ENCODE measurements at regions not wholly inside any gene's neighbourhood (a gene's known extent, or its start where the extent isn't known, plus 50 kb on each side); places are given as distances from the start of the nearest gene placed in this dataset.

DNA sequence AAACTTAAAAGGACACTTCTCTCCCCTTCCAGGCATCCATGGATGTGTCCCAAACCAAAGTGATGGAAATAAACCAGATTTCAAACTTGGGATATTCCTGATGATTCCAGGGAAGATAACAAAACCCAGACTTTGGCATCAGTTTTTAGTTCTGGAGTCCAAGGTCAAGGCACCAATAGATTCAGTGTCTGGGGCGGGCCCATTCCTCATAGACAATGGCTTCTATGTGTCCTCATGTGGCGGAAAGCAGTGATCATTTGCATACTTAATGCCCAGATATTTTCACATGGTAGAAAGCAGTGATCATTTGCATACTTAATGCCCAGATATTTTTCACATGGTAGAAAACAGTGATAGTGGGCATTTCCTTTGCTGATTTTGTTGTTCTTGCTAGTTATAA lies 151.4 kb upstream of the DAP start:
- TF ChIP-seq, protein P1, sequence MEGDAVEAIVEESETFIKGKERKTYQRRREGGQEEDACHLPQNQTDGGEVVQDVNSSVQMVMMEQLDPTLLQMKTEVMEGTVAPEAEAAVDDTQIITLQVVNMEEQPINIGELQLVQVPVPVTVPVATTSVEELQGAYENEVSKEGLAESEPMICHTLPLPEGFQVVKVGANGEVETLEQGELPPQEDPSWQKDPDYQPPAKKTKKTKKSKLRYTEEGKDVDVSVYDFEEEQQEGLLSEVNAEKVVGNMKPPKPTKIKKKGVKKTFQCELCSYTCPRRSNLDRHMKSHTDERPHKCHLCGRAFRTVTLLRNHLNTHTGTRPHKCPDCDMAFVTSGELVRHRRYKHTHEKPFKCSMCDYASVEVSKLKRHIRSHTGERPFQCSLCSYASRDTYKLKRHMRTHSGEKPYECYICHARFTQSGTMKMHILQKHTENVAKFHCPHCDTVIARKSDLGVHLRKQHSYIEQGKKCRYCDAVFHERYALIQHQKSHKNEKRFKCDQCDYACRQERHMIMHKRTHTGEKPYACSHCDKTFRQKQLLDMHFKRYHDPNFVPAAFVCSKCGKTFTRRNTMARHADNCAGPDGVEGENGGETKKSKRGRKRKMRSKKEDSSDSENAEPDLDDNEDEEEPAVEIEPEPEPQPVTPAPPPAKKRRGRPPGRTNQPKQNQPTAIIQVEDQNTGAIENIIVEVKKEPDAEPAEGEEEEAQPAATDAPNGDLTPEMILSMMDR (conservative IDR thresholded peaks at IDR 0.05 in 1 of 2, IDR thresholded peaks at IDR 0.05 in 1 of 2; ENCODE audit: low read depth in 1 of 2, low read length in 2 of 2), result no peak
- no peak for TF ChIP-seq EZH2 (IDR thresholded peaks at IDR 0.05; ENCODE audit: low read length, missing control alignments)
